H9 (cell line): ENCODE measurements at regions not wholly inside any gene's neighbourhood (a gene's known extent, or its start where the extent isn't known, plus 50 kb on each side); places are given as distances from the start of the nearest gene placed in this dataset.

Experiments
- DNase-seq: peaks from one replicate; pipeline ENCODE4 v3.0.0-alpha.2; 2017
- H2AFZ ChIP-seq: one replicate; pipeline ENCODE4 v1.6.1; 2013; ENCODE audit warnings: mild to moderate bottlenecking, low read length, control low read depth, moderate library complexity
- H2AK5ac ChIP-seq: 2 replicates; pipeline ENCODE4 v1.6.1; 2013; ENCODE audit warnings: low read length, control low read depth, mixed read lengths; ENCODE audit not compliant: insufficient read length
- H2BK120ac ChIP-seq: one replicate; pipeline ENCODE4 v1.6.1; 2013; ENCODE audit warnings: low read depth, mild to moderate bottlenecking, low read length, control low read depth, inconsistent platforms; ENCODE audit not compliant: poor library complexity, severe bottlenecking
- H2BK12ac ChIP-seq: 2 replicates; pipeline ENCODE4 v1.6.1; 2013; ENCODE audit warnings: low read length, control low read depth, mixed read lengths, low read depth; ENCODE audit not compliant: insufficient read length
- H2BK15ac ChIP-seq: 2 replicates; pipeline ENCODE4 v1.6.1; 2013; ENCODE audit warnings: low read depth, low read length, control low read depth
- H2BK20ac ChIP-seq: one replicate; pipeline ENCODE4 v1.6.1; 2013; ENCODE audit warnings: low read depth, mild to moderate bottlenecking, low read length, control low read depth, inconsistent platforms; ENCODE audit not compliant: poor library complexity, severe bottlenecking
- H2BK5ac ChIP-seq: 2 replicates; pipeline ENCODE4 v1.6.1; 2013; ENCODE audit warnings: low read length, control low read depth, mixed read lengths; ENCODE audit not compliant: insufficient read length
- H3K14ac ChIP-seq: 2 replicates; pipeline ENCODE4 v1.6.1; 2013; ENCODE audit warnings: low read length, control low read depth; ENCODE audit not compliant: insufficient read depth
- H3K18ac ChIP-seq: 2 replicates; pipeline ENCODE4 v1.6.1; 2013; ENCODE audit warnings: low read depth, mild to moderate bottlenecking, mixed read lengths, low read length, control low read depth; ENCODE audit not compliant: insufficient read length
- H3K23ac ChIP-seq: 2 replicates; pipeline ENCODE4 v1.6.1; 2013; ENCODE audit warnings: low read length, control low read depth, mixed read lengths, low read depth; ENCODE audit not compliant: insufficient read length
- H3K23me2 ChIP-seq: 2 replicates; pipeline ENCODE4 v1.6.1; 2013; ENCODE audit warnings: low read depth, mild to moderate bottlenecking, mixed read lengths, low read length, control low read depth; ENCODE audit not compliant: insufficient read length, poor library complexity, severe bottlenecking
- H3K27ac ChIP-seq: 2 replicates; pipeline ENCODE4 v1.5.1; 2013; ENCODE audit warnings: low read length, control low read depth, mixed read lengths, low read depth; ENCODE audit not compliant: insufficient read length
- H3K27me3 ChIP-seq: 2 replicates; pipeline ENCODE4 v1.6.1; 2013; ENCODE audit warnings: low read length, control low read depth, inconsistent platforms; ENCODE audit not compliant: insufficient read depth
- H3K4ac ChIP-seq: 2 replicates; pipeline ENCODE4 v1.6.1; 2013; ENCODE audit warnings: low read depth, mild to moderate bottlenecking, control low read depth, inconsistent platforms, low read length, moderate library complexity
- H3K4me1 ChIP-seq: 2 replicates; pipeline ENCODE4 v1.6.1; 2013; ENCODE audit warnings: low read length, control low read depth, inconsistent platforms; ENCODE audit not compliant: insufficient read depth
- H3K4me2 ChIP-seq: 2 replicates; pipeline ENCODE4 v1.6.1; 2013; ENCODE audit warnings: low read length, control low read depth, mixed read lengths; ENCODE audit not compliant: insufficient read length, insufficient read depth
- H3K56ac ChIP-seq: 2 replicates; pipeline ENCODE4 v1.6.1; 2013; ENCODE audit warnings: low read depth, mild to moderate bottlenecking, mixed read lengths, low read length, control low read depth; ENCODE audit not compliant: insufficient read length
- H3K79me1 ChIP-seq: 2 replicates; pipeline ENCODE4 v1.6.1; 2013; ENCODE audit warnings: low read depth, mild to moderate bottlenecking, moderate library complexity, low read length, control low read depth, inconsistent platforms; ENCODE audit not compliant: insufficient read depth, poor library complexity, severe bottlenecking
- H3K79me2 ChIP-seq: 2 replicates; pipeline ENCODE4 v1.6.1; 2013; ENCODE audit warnings: low read length, control low read depth, inconsistent platforms; ENCODE audit not compliant: insufficient read depth
- H3K9ac ChIP-seq: 2 replicates; pipeline ENCODE4 v1.6.1; 2013; ENCODE audit warnings: low read length, control low read depth, mixed read lengths; ENCODE audit not compliant: insufficient read length; ENCODE audit errors: extremely low read depth
- H3K9me3 ChIP-seq: one replicate; pipeline ENCODE4 v1.6.1; 2013; ENCODE audit warnings: low read depth, low read length, inconsistent platforms; ENCODE audit not compliant: control insufficient read depth
- H3T11ph ChIP-seq: one replicate; pipeline ENCODE4 v1.6.1; 2013; ENCODE audit warnings: mild to moderate bottlenecking, low read length, control low read depth, inconsistent platforms
- H4K20me1 ChIP-seq: one replicate; pipeline ENCODE4 v1.6.1; 2013; ENCODE audit not compliant: control insufficient read depth, insufficient read length, insufficient read depth
- H4K5ac ChIP-seq: 2 replicates; pipeline ENCODE4 v1.6.1; 2013; ENCODE audit warnings: low read depth, mild to moderate bottlenecking, mixed read lengths, low read length, control low read depth; ENCODE audit not compliant: insufficient read length
- H4K8ac ChIP-seq: replicated peaks from 2 replicates; pipeline ENCODE4 v1.6.1; 2013; ENCODE audit warnings: low read length, control low read depth, mixed read lengths, low read depth; ENCODE audit not compliant: insufficient read length
- H4K91ac ChIP-seq: 2 replicates; pipeline ENCODE4 v1.6.1; 2013; ENCODE audit warnings: low read depth, mild to moderate bottlenecking, moderate library complexity, mixed read lengths, low read length, control low read depth; ENCODE audit not compliant: insufficient read length
- H3K27ac Mint-ChIP-seq, 3 experiments: 2 replicates in 2 of 3; 3 replicates in 1 of 3; pipeline ENCODE4 v1.8.0; 2020 to 2021; ENCODE audit warnings: mixed read lengths in 3 of 3, mild to moderate bottlenecking in 1 of 3, moderate library complexity in 1 of 3
- H3K27me3 Mint-ChIP-seq: 2 replicates; pipeline ENCODE4 v1.8.0; 2021; ENCODE audit warnings: low read depth, mild to moderate bottlenecking, moderate library complexity, mixed read lengths
- H3K36me3 Mint-ChIP-seq, 3 experiments: 2 replicates in 2 of 3; 3 replicates in 1 of 3; pipeline ENCODE4 v1.8.0; 2020 to 2021; ENCODE audit warnings: low read depth in 3 of 3, mixed read lengths in 3 of 3; ENCODE audit not compliant: insufficient read depth in 1 of 3
- H3K4me1 Mint-ChIP-seq, 2 experiments: 2 replicates each; pipeline ENCODE4 v1.8.0; 2020; ENCODE audit warnings: mixed read lengths in 2 of 2
- H3K4me3 Mint-ChIP-seq, 2 experiments: 2 replicates in 1 of 2; 3 replicates in 1 of 2; pipeline ENCODE4 v1.8.0; 2020 to 2021; ENCODE audit warnings: mild to moderate bottlenecking in 2 of 2, mixed read lengths in 2 of 2, moderate library complexity in 1 of 2
- H3K9me3 Mint-ChIP-seq, 2 experiments: 2 replicates in 1 of 2; 3 replicates in 1 of 2; pipeline ENCODE4 v1.8.0; 2020; ENCODE audit warnings: mild to moderate bottlenecking in 2 of 2, mixed read lengths in 2 of 2, moderate library complexity in 1 of 2
- WGBS: extraction: QIAGEN DNeasy Blood & Tissue Kit; methylation state at CpG from one replicate; pipeline ENCODE4 v1.1.7; 2013; ENCODE audit warnings: missing lambda C conversion rate, low lambda C conversion rate, mixed read lengths; ENCODE audit not compliant: insufficient read length; ENCODE audit errors: extremely low coverage; 5-methylcytosine and 5-hydroxymethylcytosine counted together
- TF ChIP-seq, protein P1 (sequence below): fragments of 200-600 bp; sonication (generic); conservative IDR thresholded peaks from 3 replicates; pipeline ENCODE4 v1.8.0; 2021; ENCODE audit warnings: antibody characterized with exemption, mild to moderate bottlenecking

DNA sequence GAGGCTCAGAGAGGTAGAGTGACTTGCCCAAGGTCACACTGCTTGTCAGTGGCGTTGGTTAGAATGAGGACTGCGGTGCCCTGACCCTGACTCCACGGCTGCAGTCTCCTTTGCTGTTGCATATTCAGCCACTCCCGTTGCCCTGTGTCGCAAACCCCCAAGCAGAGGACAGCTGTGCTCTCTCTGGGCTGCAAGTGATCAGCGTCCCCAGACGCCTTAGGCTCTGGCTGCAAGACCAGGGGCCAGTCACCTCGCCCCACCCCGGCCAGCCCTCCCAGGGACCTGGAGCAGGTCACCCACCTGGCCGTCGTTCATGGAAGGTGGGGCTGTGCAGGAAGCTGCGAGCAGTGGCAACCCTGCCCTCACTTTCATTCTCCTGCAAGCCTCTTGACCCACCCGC is 51.7 kb upstream of the NANOS1 start:
- H3K9ac ChIP-seq, result no peak overlapping the region
- no peak overlapping the region for H3T11ph ChIP-seq
- no peak overlapping the region for H2AK5ac ChIP-seq
- H3K4me1 Mint-ChIP-seq, result peaks cover 7 to 8% of the 10 kb centered on the region in 2 experiments; a peak in 3 of 4 replicates
- H2AFZ ChIP-seq, result no peak overlapping the region
- peaks cover 12 to 20% of the 10 kb centered on the region in 2 experiments for H3K9me3 Mint-ChIP-seq
- H3K36me3 Mint-ChIP-seq, result peaks cover 0 to 8% (median 7%) of the 10 kb centered on the region in 3 experiments; a peak in 5 of 7 replicates
- H3K4me2 ChIP-seq, result no peak overlapping the region
- DNase-seq, result peak; percentile 27
- H4K20me1 ChIP-seq, result no peaks in the 10 kb centered on the region
- no peak overlapping the region for H3K4ac ChIP-seq
- no peak overlapping the region for H2BK12ac ChIP-seq
- WGBS, result no CpG with 5 or more reads among the region's 13 CpGs
- H3K56ac ChIP-seq, result no peak overlapping the region
- no peak overlapping the region for H3K27ac ChIP-seq
- H3K79me1 ChIP-seq, result no peaks in the 10 kb centered on the region
- no peak overlapping the region for H4K91ac ChIP-seq
- no peak overlapping the region for H3K14ac ChIP-seq
- H2BK15ac ChIP-seq, result no peak overlapping the region
- no peaks in the 10 kb centered on the region for H3K4me1 ChIP-seq
- H3K23ac ChIP-seq, result no peak overlapping the region
- H3K18ac ChIP-seq, result no peak overlapping the region
- H2BK120ac ChIP-seq, result no peak overlapping the region
- H3K23me2 ChIP-seq, result no peaks in the 10 kb centered on the region
- H3K4me3 Mint-ChIP-seq, result no peak overlapping the region
- TF ChIP-seq, protein P1, sequence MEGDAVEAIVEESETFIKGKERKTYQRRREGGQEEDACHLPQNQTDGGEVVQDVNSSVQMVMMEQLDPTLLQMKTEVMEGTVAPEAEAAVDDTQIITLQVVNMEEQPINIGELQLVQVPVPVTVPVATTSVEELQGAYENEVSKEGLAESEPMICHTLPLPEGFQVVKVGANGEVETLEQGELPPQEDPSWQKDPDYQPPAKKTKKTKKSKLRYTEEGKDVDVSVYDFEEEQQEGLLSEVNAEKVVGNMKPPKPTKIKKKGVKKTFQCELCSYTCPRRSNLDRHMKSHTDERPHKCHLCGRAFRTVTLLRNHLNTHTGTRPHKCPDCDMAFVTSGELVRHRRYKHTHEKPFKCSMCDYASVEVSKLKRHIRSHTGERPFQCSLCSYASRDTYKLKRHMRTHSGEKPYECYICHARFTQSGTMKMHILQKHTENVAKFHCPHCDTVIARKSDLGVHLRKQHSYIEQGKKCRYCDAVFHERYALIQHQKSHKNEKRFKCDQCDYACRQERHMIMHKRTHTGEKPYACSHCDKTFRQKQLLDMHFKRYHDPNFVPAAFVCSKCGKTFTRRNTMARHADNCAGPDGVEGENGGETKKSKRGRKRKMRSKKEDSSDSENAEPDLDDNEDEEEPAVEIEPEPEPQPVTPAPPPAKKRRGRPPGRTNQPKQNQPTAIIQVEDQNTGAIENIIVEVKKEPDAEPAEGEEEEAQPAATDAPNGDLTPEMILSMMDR, result no peak
- no peak overlapping the region for H2BK20ac ChIP-seq
- H2BK5ac ChIP-seq, result no peak overlapping the region
- H3K27me3 Mint-ChIP-seq, result no peaks in the 10 kb centered on the region; the same call in none of the 2 replicates
- no peaks in the 10 kb centered on the region for H3K9me3 ChIP-seq
- no peaks in the 10 kb centered on the region for H3K27me3 ChIP-seq
- no peak overlapping the region for H4K8ac ChIP-seq
- no peaks in the 10 kb centered on the region for H3K79me2 ChIP-seq
- H4K5ac ChIP-seq, result no peak overlapping the region
- H3K27ac Mint-ChIP-seq, result no peak overlapping the region; a peak in 1 of 7 replicates
